Sigmoid colon (tissue), 6 donors: ENCODE measurements at regions not wholly inside any gene's neighbourhood (a gene's known extent, or its start where the extent isn't known, plus 50 kb on each side); places are given as distances from the start of the nearest gene placed in this dataset.
"Not testable (repeated sequence)": the region's sequence is repeated elsewhere in the genome, so short reads cannot be mapped to it uniquely, and the experiment has no call there.

Experiments used
- DNase-seq: peaks from one replicate; pipeline ENCODE4 v3.0.0-alpha.2; 2019
- H3K27ac ChIP-seq, 4 donors: fragments of 200-600 bp; sonication (generic); one replicate each; pipeline ENCODE4 v1.5.1; 2016 to 2019; ENCODE audit warnings: mild to moderate bottlenecking in 1 of 4
- H3K27me3 ChIP-seq, 3 donors: fragments of 200-600 bp; sonication (generic); one replicate each; pipeline ENCODE4 v1.5.1; 2019; ENCODE audit warnings: mild to moderate bottlenecking in 1 of 3
- H3K36me3 ChIP-seq, 4 donors: fragments of 200-600 bp; sonication (generic); one replicate each; pipeline ENCODE4 v1.5.1; 2016 to 2019
- H3K4me1 ChIP-seq, 4 donors: fragments of 200-600 bp; sonication (generic); one replicate each; pipeline ENCODE4 v1.5.1; 2017 to 2019
- H3K4me3 ChIP-seq, 4 donors: fragments of 200-600 bp; sonication (generic); one replicate each; pipeline ENCODE4 v1.5.1; 2017 to 2019; ENCODE audit warnings: mild to moderate bottlenecking in 2 of 4, moderate library complexity in 1 of 4
- H3K9me3 ChIP-seq, 4 donors: fragments of 200-600 bp in 3 of 4; sonication (generic) in 3 of 4; one replicate each; pipeline versions ENCODE4 v1.5.1 to v1.6.1; 2013 to 2019
- CTCF ChIP-seq, 4 experiments: fragments of 450-650 bp in 3 of 4; fragments of 200-600 bp in 1 of 4; IDR thresholded peaks; one replicate each; pipeline ENCODE4 v1.5.1; 2016 to 2019; ENCODE audit warnings: antibody characterized with exemption in 4 of 4, mild to moderate bottlenecking in 3 of 4, moderate library complexity in 2 of 4
- EP300 ChIP-seq, 4 donors: sonication (generic); formaldehyde crosslinking; IDR thresholded peaks; one replicate each; pipeline ENCODE4 v1.6.1; 2017; ENCODE audit warnings: antibody characterized with exemption in 4 of 4
- POLR2A ChIP-seq, 2 donors: fragments of 450-650 bp; IDR thresholded peaks; one replicate each; pipeline ENCODE4 v1.6.1; 2016; ENCODE audit warnings: antibody characterized with exemption in 2 of 2, mild to moderate bottlenecking in 2 of 2, moderate library complexity in 2 of 2
- POLR2AphosphoS5 ChIP-seq, 4 donors: sonication (generic); formaldehyde crosslinking; IDR thresholded peaks; one replicate each; pipeline ENCODE4 v1.6.1; 2017; ENCODE audit warnings: antibody characterized with exemption in 4 of 4
- WGBS, 2 donors: extraction: QIAGEN DNeasy Blood & Tissue Kit; methylation state at CpG; one replicate each; pipeline ENCODE4 v1.1.7; 2013; 5-methylcytosine and 5-hydroxymethylcytosine counted together
- intact Hi-C: fragments of 100-400 bp; cut with DNase I; formaldehyde crosslinking; loops from one replicate; pipeline ENCODE4 v1.15.1; 2023
- donor health status: healthy with polysubstance abuse.
- donor health status: healthy.

GRCh38 chr4:28278676-28279075, 1418.0 kb downstream of the STIM2 start:
- H3K9me3 ChIP-seq = no peaks in the 10 kb centered on the region
- H3K4me1 ChIP-seq = no peaks in the 10 kb centered on the region
- 43 to 77% methylated on average over 1 of the region's 1 CpG for WGBS, 2 donors
- TF ChIP-seq POLR2A (IDR thresholded peaks at IDR 0.05) (no peak), EP300 (IDR thresholded peaks at IDR 0.05) (no peak), POLR2AphosphoS5 (IDR thresholded peaks at IDR 0.05) (no peak), CTCF (IDR thresholded peaks at IDR 0.05) (no peak)
- intact Hi-C loops = no loop called here
- H3K36me3 ChIP-seq = no peaks in the 10 kb centered on the region
- no peak for DNase-seq
- H3K27ac ChIP-seq = no peak overlapping the region
- no peak overlapping the region for H3K4me3 ChIP-seq
- no peaks in the 10 kb centered on the region for H3K27me3 ChIP-seq

- H3K27me3 ChIP-seq = no peaks in the 10 kb centered on the region
- 59 to 61% methylated on average over 2 of the region's 2 CpGs for WGBS, 2 donors
- H3K9me3 ChIP-seq = no peaks in the 10 kb centered on the region
- DNase-seq = no peak
- intact Hi-C loops = no loop called here
- TF ChIP-seq POLR2A (IDR thresholded peaks at IDR 0.05) = no peak
- H3K27ac ChIP-seq = no peak overlapping the region
- no peaks in the 10 kb centered on the region for H3K4me1 ChIP-seq
- no peaks in the 10 kb centered on the region for H3K36me3 ChIP-seq
- no peak overlapping the region for H3K4me3 ChIP-seq
These were observed 1418.6 kb downstream of the STIM2 start for GRCh38 chr4:28279249-28279648.

- H3K4me3 ChIP-seq, DNase-seq, intact Hi-C loops, H3K27me3 ChIP-seq, H3K9me3 ChIP-seq, H3K36me3 ChIP-seq, H3K27ac ChIP-seq: not testable (repeated sequence)
- WGBS, 2 donors = 95 to 97% methylated on average over 9 of the region's 9 CpGs
- H3K4me1 ChIP-seq = peaks cover 0 to 14% (median 4%) of the 10 kb centered on the region in 4 donors
These were observed 1425.6 kb downstream of the STIM2 start for GRCh38 chr4:28286266-28286665.

- Histone ChIP-seq H3K4me1 (peaks cover 0 to 14% (median 4%) of the 10 kb centered on the region in 4 donors), H3K36me3 (no peaks in the 10 kb centered on the region), H3K4me3 (no peak overlapping the region), H3K9me3 (peaks cover 0 to 5% (median 2%) of the 10 kb centered on the region in 4 donors), H3K27me3 (no peaks in the 10 kb centered on the region), H3K27ac (no peak overlapping the region)
- no peak for TF ChIP-seq CTCF (IDR thresholded peaks at IDR 0.05)
- TF ChIP-seq POLR2A (IDR thresholded peaks at IDR 0.05) = no peak
- TF ChIP-seq EP300 (IDR thresholded peaks at IDR 0.05) = no peak
- TF ChIP-seq POLR2AphosphoS5 (IDR thresholded peaks at IDR 0.05) = no peak
- DNase-seq = no peak
- intact Hi-C loops = no loop called here
- WGBS, 2 donors = 72 to 84% methylated on average over 3 of the region's 3 CpGs
These were observed 1427.2 kb downstream of the STIM2 start for GRCh38 chr4:28287831-28288233.

GRCh38 chr4:28296239-28296638, 1435.6 kb downstream of the STIM2 start:
- TF ChIP-seq POLR2A (IDR thresholded peaks at IDR 0.05) (no peak), POLR2AphosphoS5 (IDR thresholded peaks at IDR 0.05) (no peak), CTCF (IDR thresholded peaks at IDR 0.05) (no peak), EP300 (IDR thresholded peaks at IDR 0.05) (no peak)
- Histone ChIP-seq H3K4me3 (no peak overlapping the region), H3K27ac (no peak overlapping the region), H3K27me3 (no peaks in the 10 kb centered on the region), H3K4me1 (no peaks in the 10 kb centered on the region), H3K36me3 (no peaks in the 10 kb centered on the region), H3K9me3 (peaks cover 0 to 3% (median 1%) of the 10 kb centered on the region in 4 donors)
- WGBS, 2 donors = 72 to 83% methylated on average over 1 of the region's 1 CpG
- intact Hi-C loops = no loop called here
- no peak for DNase-seq

- intact Hi-C loops = no loop called here
- H3K27me3 ChIP-seq = no peaks in the 10 kb centered on the region
- peaks cover 0 to 4% (median 0%) of the 10 kb centered on the region in 4 donors for H3K9me3 ChIP-seq
- no peak overlapping the region for H3K27ac ChIP-seq
- WGBS, 2 donors = 81 to 90% methylated on average over 2 of the region's 2 CpGs
- TF ChIP-seq CTCF (IDR thresholded peaks at IDR 0.05) (no peak), EP300 (IDR thresholded peaks at IDR 0.05) (no peak), POLR2AphosphoS5 (IDR thresholded peaks at IDR 0.05) (no peak), POLR2A (IDR thresholded peaks at IDR 0.05) (no peak)
- DNase-seq = no peak
- no peak overlapping the region for H3K4me3 ChIP-seq
- no peaks in the 10 kb centered on the region for H3K4me1 ChIP-seq
- H3K36me3 ChIP-seq = no peaks in the 10 kb centered on the region
These were observed 1450.3 kb downstream of the STIM2 start for GRCh38 chr4:28310926-28311325.

GRCh38 chr4:28312497-28312896, 1451.9 kb downstream of the STIM2 start:
- H3K4me3 ChIP-seq, H3K36me3 ChIP-seq, H3K27me3 ChIP-seq, H3K4me1 ChIP-seq, intact Hi-C loops, H3K9me3 ChIP-seq, H3K27ac ChIP-seq, DNase-seq: not testable (repeated sequence)
- 79 to 84% methylated on average over 11 of the region's 11 CpGs for WGBS, 2 donors
